Caco-2 (cell line): ENCODE measurements at regions not wholly inside any gene's neighbourhood (a gene's known extent, or its start where the extent isn't known, plus 50 kb on each side); places are given as distances from the start of the nearest gene placed in this dataset.

Source experiments
- BruUV-seq: library from RNA; stranded (reverse); fragments of 400-500 nt; replicated peaks from 2 replicates; lab custom pipeline; 2021; lab: Mats Ljungman, UMichigan
- CTCF ChIA-PET: fragments of 300-600 bp; sonication (Branson Sonifier 250); formaldehyde crosslinking; loops from one replicate; lab custom pipeline; 2022; ENCODE audit warnings: antibody characterized with exemption; lab: Charles Lee
- POLR2A ChIA-PET: fragments of 300-600 bp; sonication (Branson Sonifier 250); formaldehyde crosslinking; loops from one replicate; lab custom pipeline; 2022; ENCODE audit warnings: antibody characterized with exemption; lab: Charles Lee
- DNase-seq, 2 experiments: peaks; one replicate each; pipeline versions ENCODE4 v3.0.0 to v3.0.0-alpha.2; 2020 to 2022
- H3K27me3 ChIP-seq: replicated peaks from 2 replicates; pipeline ENCODE4 v1.6.0; 2011; ENCODE audit warnings: low read length; ENCODE audit not compliant: control insufficient read depth, insufficient read depth
- H3K36me3 ChIP-seq: 2 replicates; pipeline ENCODE4 v1.5.1; 2011; ENCODE audit warnings: low read length; ENCODE audit not compliant: control insufficient read depth, insufficient read depth
- H3K4me1 ChIP-seq: fragments of 250-450 bp; sonication (Bioruptor Pico); 2 replicates; pipeline ENCODE4 v1.5.1; 2020; ENCODE audit warnings: mild to moderate bottlenecking
- H3K4me3 ChIP-seq: 2 replicates; pipeline ENCODE4 v1.5.1; 2011; ENCODE audit warnings: low read depth, mild to moderate bottlenecking, control low read depth, low read length
- H3K9me3 ChIP-seq: fragments of 250-450 bp; sonication (Bioruptor Pico); 2 replicates; pipeline ENCODE4 v1.5.1; 2020; ENCODE audit warnings: mild to moderate bottlenecking, moderate library complexity
- H3K27ac Mint-ChIP-seq: one replicate; pipeline ENCODE4 v1.8.0; 2022; ENCODE audit warnings: mixed read lengths; ENCODE audit not compliant: unreplicated experiment
- H3K27me3 Mint-ChIP-seq: one replicate; pipeline ENCODE4 v1.8.0; 2022; ENCODE audit warnings: mixed read lengths; ENCODE audit not compliant: insufficient read depth, unreplicated experiment
- H3K36me3 Mint-ChIP-seq: one replicate; pipeline ENCODE4 v1.8.0; 2022; ENCODE audit warnings: mild to moderate bottlenecking, mixed read lengths; ENCODE audit not compliant: insufficient read depth, unreplicated experiment
- H3K4me1 Mint-ChIP-seq: one replicate; pipeline ENCODE4 v1.8.0; 2022; ENCODE audit warnings: low read depth, mixed read lengths; ENCODE audit not compliant: unreplicated experiment
- H3K4me3 Mint-ChIP-seq: one replicate; pipeline ENCODE4 v1.8.0; 2022; ENCODE audit warnings: mild to moderate bottlenecking, moderate library complexity, mixed read lengths; ENCODE audit not compliant: unreplicated experiment
- H3K9me3 Mint-ChIP-seq: one replicate; pipeline ENCODE4 v1.8.0; 2022; ENCODE audit warnings: mixed read lengths; ENCODE audit not compliant: unreplicated experiment
- CTCF ChIP-seq, 2 experiments: fragments of 200-600 bp in 1 of 2; IDR thresholded peaks; 1 replicate in 1 of 2; 2 replicates in 1 of 2; pipeline versions ENCODE4 v1.5.1 to v1.8.0; 2011 to 2022; ENCODE audit warnings: antibody characterized with exemption in 1 of 2, control low read depth in 1 of 2, inconsistent platforms in 1 of 2, low read depth in 1 of 2, low read length in 1 of 2, mild to moderate bottlenecking in 1 of 2, moderate library complexity in 1 of 2; ENCODE audit not compliant: insufficient read depth in 1 of 2, severe bottlenecking in 1 of 2, unreplicated experiment in 1 of 2
- intact Hi-C: fragments of 100-400 bp; cut with micrococcal nuclease; formaldehyde crosslinking; loops from one replicate; pipeline ENCODE4 v1.10.0; 2022; ENCODE audit not compliant: unreplicated experiment

- no peaks in the 10 kb centered on the region for H3K36me3 Mint-ChIP-seq
These were observed 185.8 kb upstream of the CHODL start for GRCh38 chr21:18058731-18059398.

GRCh38 chr21:18053151-18053550 lies 191.5 kb upstream of the CHODL start:
- no peak for TF ChIP-seq CTCF (IDR thresholded peaks at IDR 0.05; ENCODE audit: insufficient read depth in 1 of 2, low read depth in 1 of 2, low read length in 1 of 2, severe bottlenecking in 1 of 2, unreplicated experiment in 1 of 2)
- Histone ChIP-seq H3K4me1 (no peaks in the 10 kb centered on the region), H3K4me3 (no peak overlapping the region), H3K36me3 (no peaks in the 10 kb centered on the region), H3K27me3 (no peaks in the 10 kb centered on the region), H3K9me3 (no peaks in the 10 kb centered on the region)
- no TSS peak for BruUV-seq
- Mint-ChIP-seq H3K27me3 (peaks cover 7% of the 10 kb centered on the region), H3K27ac (no peak overlapping the region), H3K4me3 (no peak overlapping the region), H3K4me1 (no peaks in the 10 kb centered on the region), H3K36me3 (no peaks in the 10 kb centered on the region), H3K9me3 (no peaks in the 10 kb centered on the region)
- ChIA-PET POLR2A (no interaction called here), CTCF (no interaction called here)
- DNase-seq = no peak
- intact Hi-C loops = no loop called here

More at GRCh38 chr21:18058731-18059398, 185.8 kb upstream of the CHODL start:
- intact Hi-C loops = no loop called here
- Mint-ChIP-seq H3K27ac (no peak overlapping the region), H3K4me1 (no peaks in the 10 kb centered on the region), H3K27me3 (peaks cover 3% of the 10 kb centered on the region), H3K4me3 (no peak overlapping the region), H3K9me3 (peaks cover 9% of the 10 kb centered on the region)
- BruUV-seq = no TSS peak
- no peaks in the 10 kb centered on the region for H3K9me3 ChIP-seq
- TF ChIP-seq CTCF (IDR thresholded peaks at IDR 0.05; ENCODE audit: insufficient read depth in 1 of 2, low read depth in 1 of 2, low read length in 1 of 2, severe bottlenecking in 1 of 2, unreplicated experiment in 1 of 2) = no peak
- ChIA-PET CTCF (no interaction called here), POLR2A (interaction anchor here (0.6 kb wide), 1 partner anchor 759 kb away, joined by 3 read pairs; no protein-coding TSS in a partner anchor)
- no peaks in the 10 kb centered on the region for H3K36me3 ChIP-seq
- H3K4me3 ChIP-seq = no peak overlapping the region
- no peaks in the 10 kb centered on the region for H3K27me3 ChIP-seq
- DNase-seq = no peak
- H3K4me1 ChIP-seq = no peaks in the 10 kb centered on the region

- Histone ChIP-seq H3K4me1 (no peaks in the 10 kb centered on the region), H3K27me3 (no peaks in the 10 kb centered on the region), H3K9me3 (no peaks in the 10 kb centered on the region), H3K36me3 (no peaks in the 10 kb centered on the region), H3K4me3 (no peak overlapping the region)
- no peak overlapping the region for H3K27ac Mint-ChIP-seq
- no peak overlapping the region for H3K4me3 Mint-ChIP-seq
- no peaks in the 10 kb centered on the region for H3K9me3 Mint-ChIP-seq
- DNase-seq = no peak
- CTCF ChIA-PET = no interaction called here
- H3K36me3 Mint-ChIP-seq = no peaks in the 10 kb centered on the region
- POLR2A ChIA-PET = no interaction called here
- no TSS peak for BruUV-seq
- peaks cover 7% of the 10 kb centered on the region for H3K27me3 Mint-ChIP-seq
- no peak for TF ChIP-seq CTCF (IDR thresholded peaks at IDR 0.05; ENCODE audit: insufficient read depth in 1 of 2, low read depth in 1 of 2, low read length in 1 of 2, severe bottlenecking in 1 of 2, unreplicated experiment in 1 of 2)
- H3K4me1 Mint-ChIP-seq = no peaks in the 10 kb centered on the region
- intact Hi-C loops = loop anchor here (10.0 kb wide), 1 partner anchor 115 kb away; no protein-coding TSS in a partner anchor
These were observed 195.2 kb upstream of the CHODL start for GRCh38 chr21:18049461-18049860.
